Endothelial cell of umbilical vein (primary cell): ENCODE measurements at regions not wholly inside any gene's neighbourhood (a gene's known extent, or its start where the extent isn't known, plus 50 kb on each side); places are given as distances from the start of the nearest gene placed in this dataset.

ENCODE experiments used
- BruUV-seq: library from RNA; stranded (reverse); fragments of 400-500 nt; replicated peaks from 2 replicates; lab custom pipeline; 2021; lab: Mats Ljungman, UMichigan
- CTCF ChIA-PET: fragments of 300-600, 350-600 bp; sonication (Branson Sonifier 250); formaldehyde crosslinking; loops from one replicate; lab custom pipeline; 2021; ENCODE audit warnings: antibody characterized with exemption, inconsistent platforms; lab: Charles Lee
- POLR2A ChIA-PET: fragments of 300-600, 350-600 bp; sonication (Branson Sonifier 250); formaldehyde crosslinking; loops from one replicate; lab custom pipeline; 2021; ENCODE audit warnings: antibody characterized with exemption, inconsistent platforms; lab: Charles Lee
- DNase-seq: peaks from one replicate; pipeline ENCODE4 v3.0.0-alpha.2; 2011; ENCODE audit warnings: low read depth, low spot score
- FAIRE-seq: peaks from 2 replicates; lab custom pipeline; 2011; peaks lifted over from hg19 to GRCh38; lab: Jason Lieb, UNC
- H2AFZ ChIP-seq: 2 replicates; pipeline ENCODE4 v1.6.0; 2012; ENCODE audit warnings: low read depth, low read length, control low read depth, inconsistent platforms
- H3K27ac ChIP-seq: 2 replicates; pipeline ENCODE4 v1.5.1; 2011; ENCODE audit warnings: low read depth, mild to moderate bottlenecking, control low read depth, low read length, moderate library complexity; ENCODE audit not compliant: insufficient read depth
- H3K27me3 ChIP-seq, 2 experiments: 2 replicates each; pipeline versions ENCODE4 v1.6.0 to v1.6.1; 2011; ENCODE audit warnings: low read length in 2 of 2, mixed read lengths in 1 of 2; ENCODE audit not compliant: control insufficient read depth in 2 of 2, insufficient read depth in 2 of 2
- H3K36me3 ChIP-seq, 2 experiments: 2 replicates in 1 of 2; 3 replicates in 1 of 2; pipeline ENCODE4 v1.5.1; 2011; ENCODE audit warnings: low read length in 2 of 2, mild to moderate bottlenecking in 1 of 2, moderate library complexity in 1 of 2; ENCODE audit not compliant: control insufficient read depth in 2 of 2, insufficient read depth in 2 of 2; ENCODE audit errors: extremely low read depth in 1 of 2
- H3K4me1 ChIP-seq: 3 replicates; pipeline ENCODE4 v1.5.1; 2011; ENCODE audit warnings: mild to moderate bottlenecking, low read length; ENCODE audit not compliant: control insufficient read depth, insufficient read depth; ENCODE audit errors: extremely low read depth
- H3K4me2 ChIP-seq: 2 replicates; pipeline ENCODE4 v1.6.1; 2011; ENCODE audit warnings: low read length, control low read depth, mixed read lengths; ENCODE audit not compliant: insufficient read depth
- H3K4me3 ChIP-seq, 3 experiments: fragments of 200-600 bp in 1 of 3; sonication (generic), shearing (Covaris generic) in 1 of 3; replicated peaks in 1 of 3; 2 replicates each; pipeline ENCODE4 v1.5.1; 2011 to 2016; ENCODE audit warnings: control low read depth in 3 of 3, low read length in 3 of 3, mild to moderate bottlenecking in 2 of 3, inconsistent platforms in 1 of 3, low read depth in 1 of 3, moderate library complexity in 1 of 3; ENCODE audit not compliant: insufficient read depth in 1 of 3
- H3K79me2 ChIP-seq: 2 replicates; pipeline ENCODE4 v1.6.0; 2012; ENCODE audit warnings: low read length, inconsistent platforms; ENCODE audit not compliant: control insufficient read depth, insufficient read depth
- H3K9ac ChIP-seq: replicated peaks from 2 replicates; pipeline ENCODE3; 2011; ENCODE audit warnings: low read length, control low read depth; ENCODE audit not compliant: insufficient read depth; ENCODE audit errors: extremely low read depth
- H3K9me1 ChIP-seq: replicated peaks from 3 replicates; pipeline ENCODE4 v1.6.0; 2011; ENCODE audit warnings: mild to moderate bottlenecking, low read length; ENCODE audit not compliant: control insufficient read depth, insufficient read depth; ENCODE audit errors: extremely low read depth
- H3K9me3 ChIP-seq: replicated peaks from 2 replicates; pipeline ENCODE4 v1.5.1; 2012; ENCODE audit warnings: low read length, inconsistent platforms; ENCODE audit not compliant: control insufficient read depth, insufficient read depth
- H4K20me1 ChIP-seq: replicated peaks from 2 replicates; pipeline ENCODE3; 2011; ENCODE audit warnings: mild to moderate bottlenecking, low read length; ENCODE audit not compliant: control insufficient read depth, insufficient read depth; ENCODE audit errors: extremely low read depth
- CTCF ChIP-seq, 2 donors: IDR thresholded peaks; 1 replicate in 1 of 2; 2 replicates in 1 of 2; pipeline ENCODE4 v1.5.1; 2011; ENCODE audit warnings: low read length in 2 of 2, mild to moderate bottlenecking in 2 of 2, moderate library complexity in 2 of 2, control low read depth in 1 of 2, inconsistent platforms in 1 of 2, low read depth in 1 of 2; ENCODE audit not compliant: insufficient read depth in 1 of 2; ENCODE audit errors: extremely low read depth in 1 of 2
- EZH2 ChIP-seq: IDR thresholded peaks from 2 replicates; pipeline ENCODE4 v1.6.1; 2012; ENCODE audit warnings: borderline replicate concordance, low read depth, mild to moderate bottlenecking, moderate library complexity, low read length, inconsistent platforms; ENCODE audit not compliant: severe bottlenecking
- FOS ChIP-seq: IDR thresholded peaks from 2 replicates; pipeline ENCODE4 v1.6.1; 2011; ENCODE audit warnings: mild to moderate bottlenecking, low read length, moderate library complexity, borderline replicate concordance; ENCODE audit not compliant: insufficient read depth
- GATA2 ChIP-seq: IDR thresholded peaks from 2 replicates; pipeline ENCODE4 v1.7.0; 2011; ENCODE audit warnings: low read depth, mild to moderate bottlenecking, moderate library complexity, mixed read lengths, low read length; ENCODE audit not compliant: insufficient read length, insufficient read depth
- JUN ChIP-seq: IDR thresholded peaks from 2 replicates; pipeline ENCODE4 v1.6.1; 2011; ENCODE audit warnings: borderline replicate concordance, low read depth; ENCODE audit not compliant: insufficient read length, insufficient read depth
- MAX ChIP-seq: IDR thresholded peaks from 2 replicates; pipeline ENCODE4 v1.6.1; 2011; ENCODE audit not compliant: insufficient read depth, insufficient read length
- MYC ChIP-seq: IDR thresholded peaks from one replicate; pipeline ENCODE4 v1.6.1; 2011; ENCODE audit warnings: mild to moderate bottlenecking, low read depth, low read length
- POLR2A ChIP-seq: IDR thresholded peaks from 2 replicates; pipeline ENCODE4 v1.6.1; 2012; ENCODE audit warnings: low read depth, mild to moderate bottlenecking, control low read depth, low read length
- POLR2AphosphoS5 ChIP-seq: IDR thresholded peaks from 2 replicates; pipeline ENCODE4 v1.6.1; 2012; ENCODE audit warnings: low read depth, mild to moderate bottlenecking, control low read depth, low read length, moderate library complexity; ENCODE audit not compliant: insufficient read depth
- dilution Hi-C: fragments of 300-500 bp; cut with MboI; formaldehyde crosslinking; loops from one replicate; pipeline ENCODE4 v1.15.0; 2019; ENCODE audit warnings: low sequenced_read_pairs; ENCODE audit not compliant: extremely low pct_ligation_motif_present
- intact Hi-C: fragments of 100-400 bp; cut with micrococcal nuclease; formaldehyde crosslinking; loops from one replicate; pipeline ENCODE4 v1.10.0; 2022

- Histone ChIP-seq H3K4me2 (no peak overlapping the region), H3K4me1 (no peaks in the 10 kb centered on the region), H3K79me2 (no peaks in the 10 kb centered on the region), H2AFZ (no peak overlapping the region), H3K36me3 (no peaks in the 10 kb centered on the region), H3K9me3 (no peaks in the 10 kb centered on the region), H3K27ac (no peak overlapping the region), H4K20me1 (no peaks in the 10 kb centered on the region), H3K27me3 (no peaks in the 10 kb centered on the region), H3K9me1 (no peaks in the 10 kb centered on the region), H3K4me3 (no peak overlapping the region), H3K9ac (no peak overlapping the region)
- dilution Hi-C loops (no loop called here), intact Hi-C loops (no loop called here)
- CTCF ChIA-PET = no interaction called here
- no TSS peak for BruUV-seq
- TF ChIP-seq JUN (no peak), CTCF (IDR thresholded peaks at IDR 0.05; ENCODE audit: extremely low read depth in 1 of 2, insufficient read depth in 1 of 2, low read depth in 1 of 2, low read length in 2 of 2) (no peak), POLR2AphosphoS5 (no peak), GATA2 (no peak), MYC (no peak), FOS (no peak), POLR2A (no peak), EZH2 (no peak), MAX (no peak)
- no peak for FAIRE-seq
- no peak for DNase-seq
- POLR2A ChIA-PET = no interaction called here
These were observed 180.3 kb downstream of the TMEM182 start for GRCh38 chr2:102942107-102942506.
